H9 (cell line): ENCODE measurements at regions not wholly inside any gene's neighbourhood (a gene's known extent, or its start where the extent isn't known, plus 50 kb on each side); places are given as distances from the start of the nearest gene placed in this dataset.
A peak's percentile ranks its signal among the peaks of the same experiment; 100 is the strongest.

ENCODE experiments used
- DNase-seq: peaks from one replicate; pipeline ENCODE4 v3.0.0-alpha.2; 2017
- H2AFZ ChIP-seq: one replicate; pipeline ENCODE4 v1.6.1; 2013; ENCODE audit warnings: mild to moderate bottlenecking, low read length, control low read depth, moderate library complexity
- H2AK5ac ChIP-seq: 2 replicates; pipeline ENCODE4 v1.6.1; 2013; ENCODE audit warnings: low read length, control low read depth, mixed read lengths; ENCODE audit not compliant: insufficient read length
- H2BK120ac ChIP-seq: one replicate; pipeline ENCODE4 v1.6.1; 2013; ENCODE audit warnings: low read depth, mild to moderate bottlenecking, low read length, control low read depth, inconsistent platforms; ENCODE audit not compliant: poor library complexity, severe bottlenecking
- H2BK12ac ChIP-seq: 2 replicates; pipeline ENCODE4 v1.6.1; 2013; ENCODE audit warnings: low read length, control low read depth, mixed read lengths, low read depth; ENCODE audit not compliant: insufficient read length
- H2BK15ac ChIP-seq: 2 replicates; pipeline ENCODE4 v1.6.1; 2013; ENCODE audit warnings: low read depth, low read length, control low read depth
- H2BK20ac ChIP-seq: one replicate; pipeline ENCODE4 v1.6.1; 2013; ENCODE audit warnings: low read depth, mild to moderate bottlenecking, low read length, control low read depth, inconsistent platforms; ENCODE audit not compliant: poor library complexity, severe bottlenecking
- H2BK5ac ChIP-seq: 2 replicates; pipeline ENCODE4 v1.6.1; 2013; ENCODE audit warnings: low read length, control low read depth, mixed read lengths; ENCODE audit not compliant: insufficient read length
- H3K14ac ChIP-seq: 2 replicates; pipeline ENCODE4 v1.6.1; 2013; ENCODE audit warnings: low read length, control low read depth; ENCODE audit not compliant: insufficient read depth
- H3K18ac ChIP-seq: 2 replicates; pipeline ENCODE4 v1.6.1; 2013; ENCODE audit warnings: low read depth, mild to moderate bottlenecking, mixed read lengths, low read length, control low read depth; ENCODE audit not compliant: insufficient read length
- H3K23ac ChIP-seq: 2 replicates; pipeline ENCODE4 v1.6.1; 2013; ENCODE audit warnings: low read length, control low read depth, mixed read lengths, low read depth; ENCODE audit not compliant: insufficient read length
- H3K23me2 ChIP-seq: 2 replicates; pipeline ENCODE4 v1.6.1; 2013; ENCODE audit warnings: low read depth, mild to moderate bottlenecking, mixed read lengths, low read length, control low read depth; ENCODE audit not compliant: insufficient read length, poor library complexity, severe bottlenecking
- H3K27ac ChIP-seq: 2 replicates; pipeline ENCODE4 v1.5.1; 2013; ENCODE audit warnings: low read length, control low read depth, mixed read lengths, low read depth; ENCODE audit not compliant: insufficient read length
- H3K27me3 ChIP-seq: 2 replicates; pipeline ENCODE4 v1.6.1; 2013; ENCODE audit warnings: low read length, control low read depth, inconsistent platforms; ENCODE audit not compliant: insufficient read depth
- H3K4ac ChIP-seq: 2 replicates; pipeline ENCODE4 v1.6.1; 2013; ENCODE audit warnings: low read depth, mild to moderate bottlenecking, control low read depth, inconsistent platforms, low read length, moderate library complexity
- H3K4me1 ChIP-seq: 2 replicates; pipeline ENCODE4 v1.6.1; 2013; ENCODE audit warnings: low read length, control low read depth, inconsistent platforms; ENCODE audit not compliant: insufficient read depth
- H3K4me2 ChIP-seq: 2 replicates; pipeline ENCODE4 v1.6.1; 2013; ENCODE audit warnings: low read length, control low read depth, mixed read lengths; ENCODE audit not compliant: insufficient read length, insufficient read depth
- H3K56ac ChIP-seq: 2 replicates; pipeline ENCODE4 v1.6.1; 2013; ENCODE audit warnings: low read depth, mild to moderate bottlenecking, mixed read lengths, low read length, control low read depth; ENCODE audit not compliant: insufficient read length
- H3K79me1 ChIP-seq: 2 replicates; pipeline ENCODE4 v1.6.1; 2013; ENCODE audit warnings: low read depth, mild to moderate bottlenecking, moderate library complexity, low read length, control low read depth, inconsistent platforms; ENCODE audit not compliant: insufficient read depth, poor library complexity, severe bottlenecking
- H3K79me2 ChIP-seq: 2 replicates; pipeline ENCODE4 v1.6.1; 2013; ENCODE audit warnings: low read length, control low read depth, inconsistent platforms; ENCODE audit not compliant: insufficient read depth
- H3K9ac ChIP-seq: 2 replicates; pipeline ENCODE4 v1.6.1; 2013; ENCODE audit warnings: low read length, control low read depth, mixed read lengths; ENCODE audit not compliant: insufficient read length; ENCODE audit errors: extremely low read depth
- H3K9me3 ChIP-seq: one replicate; pipeline ENCODE4 v1.6.1; 2013; ENCODE audit warnings: low read depth, low read length, inconsistent platforms; ENCODE audit not compliant: control insufficient read depth
- H3T11ph ChIP-seq: one replicate; pipeline ENCODE4 v1.6.1; 2013; ENCODE audit warnings: mild to moderate bottlenecking, low read length, control low read depth, inconsistent platforms
- H4K20me1 ChIP-seq: one replicate; pipeline ENCODE4 v1.6.1; 2013; ENCODE audit not compliant: control insufficient read depth, insufficient read length, insufficient read depth
- H4K5ac ChIP-seq: 2 replicates; pipeline ENCODE4 v1.6.1; 2013; ENCODE audit warnings: low read depth, mild to moderate bottlenecking, mixed read lengths, low read length, control low read depth; ENCODE audit not compliant: insufficient read length
- H4K8ac ChIP-seq: replicated peaks from 2 replicates; pipeline ENCODE4 v1.6.1; 2013; ENCODE audit warnings: low read length, control low read depth, mixed read lengths, low read depth; ENCODE audit not compliant: insufficient read length
- H4K91ac ChIP-seq: 2 replicates; pipeline ENCODE4 v1.6.1; 2013; ENCODE audit warnings: low read depth, mild to moderate bottlenecking, moderate library complexity, mixed read lengths, low read length, control low read depth; ENCODE audit not compliant: insufficient read length
- H3K27ac Mint-ChIP-seq, 3 experiments: 2 replicates in 2 of 3; 3 replicates in 1 of 3; pipeline ENCODE4 v1.8.0; 2020 to 2021; ENCODE audit warnings: mixed read lengths in 3 of 3, mild to moderate bottlenecking in 1 of 3, moderate library complexity in 1 of 3
- H3K27me3 Mint-ChIP-seq: 2 replicates; pipeline ENCODE4 v1.8.0; 2021; ENCODE audit warnings: low read depth, mild to moderate bottlenecking, moderate library complexity, mixed read lengths
- H3K36me3 Mint-ChIP-seq, 3 experiments: 2 replicates in 2 of 3; 3 replicates in 1 of 3; pipeline ENCODE4 v1.8.0; 2020 to 2021; ENCODE audit warnings: low read depth in 3 of 3, mixed read lengths in 3 of 3; ENCODE audit not compliant: insufficient read depth in 1 of 3
- H3K4me1 Mint-ChIP-seq, 2 experiments: 2 replicates each; pipeline ENCODE4 v1.8.0; 2020; ENCODE audit warnings: mixed read lengths in 2 of 2
- H3K4me3 Mint-ChIP-seq, 2 experiments: 2 replicates in 1 of 2; 3 replicates in 1 of 2; pipeline ENCODE4 v1.8.0; 2020 to 2021; ENCODE audit warnings: mild to moderate bottlenecking in 2 of 2, mixed read lengths in 2 of 2, moderate library complexity in 1 of 2
- H3K9me3 Mint-ChIP-seq, 2 experiments: 2 replicates in 1 of 2; 3 replicates in 1 of 2; pipeline ENCODE4 v1.8.0; 2020; ENCODE audit warnings: mild to moderate bottlenecking in 2 of 2, mixed read lengths in 2 of 2, moderate library complexity in 1 of 2
- WGBS: extraction: QIAGEN DNeasy Blood & Tissue Kit; methylation state at CpG from one replicate; pipeline ENCODE4 v1.1.7; 2013; ENCODE audit warnings: missing lambda C conversion rate, low lambda C conversion rate, mixed read lengths; ENCODE audit not compliant: insufficient read length; ENCODE audit errors: extremely low coverage; 5-methylcytosine and 5-hydroxymethylcytosine counted together
- TF ChIP-seq, protein P1 (sequence below): fragments of 200-600 bp; sonication (generic); conservative IDR thresholded peaks from 3 replicates; pipeline ENCODE4 v1.8.0; 2021; ENCODE audit warnings: antibody characterized with exemption, mild to moderate bottlenecking

DNA sequence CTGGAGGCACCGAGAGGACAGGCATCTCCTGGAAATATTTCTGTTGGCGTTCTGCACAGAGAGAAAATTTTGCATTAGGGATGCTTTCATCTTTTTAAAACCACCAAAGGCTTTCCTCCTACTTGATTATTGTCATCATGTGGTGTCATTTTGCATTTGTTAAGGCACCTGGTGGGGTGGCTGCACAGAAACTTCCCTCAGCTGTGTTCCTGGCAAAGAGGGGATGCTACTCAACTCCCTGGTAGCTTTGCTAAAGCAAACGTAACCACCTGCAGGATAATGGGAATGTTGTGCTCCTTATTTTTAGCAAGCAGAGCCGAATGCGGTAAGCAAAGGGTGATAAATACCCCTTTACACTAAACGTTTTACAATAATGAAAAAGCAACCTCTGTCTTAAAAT is 229.8 kb downstream of the STIM2 start:
- Mint-ChIP-seq H3K4me3 (peak overlapping the region in 1 of 2 experiments; percentile 71; a peak in 4 of 5 replicates), H3K27me3 (peaks cover 14% of the 10 kb centered on the region), H3K27ac (peak overlapping the region in 1 of 3 experiments; percentile 87; a peak in 2 of 7 replicates), H3K4me1 (peaks cover 67 to 68% of the 10 kb centered on the region in 2 experiments), H3K36me3 (peaks cover 0 to 3% (median 0%) of the 10 kb centered on the region in 3 experiments; a peak in 3 of 7 replicates), H3K9me3 (peaks cover 0 to 3% of the 10 kb centered on the region in 2 experiments; a peak in 1 of 5 replicates)
- no peak overlapping the region for H3K56ac ChIP-seq
- H2AK5ac ChIP-seq: no peak overlapping the region
- no peaks in the 10 kb centered on the region for H3K23me2 ChIP-seq
- H2BK12ac ChIP-seq: no peak overlapping the region
- H3T11ph ChIP-seq: no peak overlapping the region
- no peaks in the 10 kb centered on the region for H3K79me1 ChIP-seq
- no peak overlapping the region for H3K14ac ChIP-seq
- TF ChIP-seq, protein P1, sequence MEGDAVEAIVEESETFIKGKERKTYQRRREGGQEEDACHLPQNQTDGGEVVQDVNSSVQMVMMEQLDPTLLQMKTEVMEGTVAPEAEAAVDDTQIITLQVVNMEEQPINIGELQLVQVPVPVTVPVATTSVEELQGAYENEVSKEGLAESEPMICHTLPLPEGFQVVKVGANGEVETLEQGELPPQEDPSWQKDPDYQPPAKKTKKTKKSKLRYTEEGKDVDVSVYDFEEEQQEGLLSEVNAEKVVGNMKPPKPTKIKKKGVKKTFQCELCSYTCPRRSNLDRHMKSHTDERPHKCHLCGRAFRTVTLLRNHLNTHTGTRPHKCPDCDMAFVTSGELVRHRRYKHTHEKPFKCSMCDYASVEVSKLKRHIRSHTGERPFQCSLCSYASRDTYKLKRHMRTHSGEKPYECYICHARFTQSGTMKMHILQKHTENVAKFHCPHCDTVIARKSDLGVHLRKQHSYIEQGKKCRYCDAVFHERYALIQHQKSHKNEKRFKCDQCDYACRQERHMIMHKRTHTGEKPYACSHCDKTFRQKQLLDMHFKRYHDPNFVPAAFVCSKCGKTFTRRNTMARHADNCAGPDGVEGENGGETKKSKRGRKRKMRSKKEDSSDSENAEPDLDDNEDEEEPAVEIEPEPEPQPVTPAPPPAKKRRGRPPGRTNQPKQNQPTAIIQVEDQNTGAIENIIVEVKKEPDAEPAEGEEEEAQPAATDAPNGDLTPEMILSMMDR: no peak
- H3K4me1 ChIP-seq: peaks cover 28% of the 10 kb centered on the region; the same call in 1 of the 2 replicates
- H2BK20ac ChIP-seq: no peak overlapping the region
- H3K79me2 ChIP-seq: no peaks in the 10 kb centered on the region
- H4K8ac ChIP-seq: no peak overlapping the region
- H3K18ac ChIP-seq: no peak overlapping the region
- no peaks in the 10 kb centered on the region for H3K27me3 ChIP-seq
- no peak overlapping the region for H3K4ac ChIP-seq
- H2AFZ ChIP-seq: no peak overlapping the region
- no peak overlapping the region for H2BK120ac ChIP-seq
- no peaks in the 10 kb centered on the region for H4K20me1 ChIP-seq
- H4K5ac ChIP-seq: no peak overlapping the region
- H3K9ac ChIP-seq: no peak overlapping the region
- DNase-seq: no peak
- H3K23ac ChIP-seq: no peak overlapping the region
- H3K27ac ChIP-seq: no peak overlapping the region
- H3K9me3 ChIP-seq: no peaks in the 10 kb centered on the region
- H2BK5ac ChIP-seq: no peak overlapping the region
- no peak overlapping the region for H2BK15ac ChIP-seq
- H3K4me2 ChIP-seq: no peak overlapping the region
- no CpG with 5 or more reads among the region's 6 CpGs for WGBS
- H4K91ac ChIP-seq: no peak overlapping the region
